GM21717 (cell line): ENCODE measurements at regions not wholly inside any gene's neighbourhood (a gene's known extent, or its start where the extent isn't known, plus 50 kb on each side); places are given as distances from the start of the nearest gene placed in this dataset.

ENCODE experiments used
- ATAC-seq: cut with Tn5 transposase; IDR thresholded peaks from one replicate; pipeline ENCODE4 v1.9.1; 2021; ENCODE audit warnings: mild to moderate bottlenecking, moderate library complexity; ENCODE audit not compliant: unreplicated experiment

- ATAC-seq = no peak
These were observed 64.9 kb upstream of the SLC38A2 start for GRCh38 chr12:46437469-46437868.

GRCh38 chr12:46436747-46437146 lies 64.2 kb upstream of the SLC38A2 start:
- no peak for ATAC-seq

DNA sequence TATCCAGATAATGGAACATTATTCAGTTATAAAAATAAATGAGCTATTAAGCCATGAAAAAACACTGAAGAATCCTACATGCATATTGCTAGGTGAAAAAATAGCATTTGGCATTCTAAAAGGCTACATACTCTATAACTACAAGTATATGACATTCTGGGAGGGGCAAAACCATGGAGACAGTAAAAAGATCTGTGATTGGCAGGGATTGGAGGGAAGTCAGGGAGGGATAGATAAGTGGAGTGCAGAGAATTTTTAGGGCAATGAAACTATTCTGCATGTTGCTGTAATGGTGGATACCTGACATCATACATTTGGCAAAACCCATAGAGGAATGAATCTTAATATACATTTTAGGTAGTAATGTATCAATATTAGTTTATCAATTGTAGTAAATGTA lies 63.1 kb upstream of the SLC38A2 start:
- ATAC-seq = no peak

DNA sequence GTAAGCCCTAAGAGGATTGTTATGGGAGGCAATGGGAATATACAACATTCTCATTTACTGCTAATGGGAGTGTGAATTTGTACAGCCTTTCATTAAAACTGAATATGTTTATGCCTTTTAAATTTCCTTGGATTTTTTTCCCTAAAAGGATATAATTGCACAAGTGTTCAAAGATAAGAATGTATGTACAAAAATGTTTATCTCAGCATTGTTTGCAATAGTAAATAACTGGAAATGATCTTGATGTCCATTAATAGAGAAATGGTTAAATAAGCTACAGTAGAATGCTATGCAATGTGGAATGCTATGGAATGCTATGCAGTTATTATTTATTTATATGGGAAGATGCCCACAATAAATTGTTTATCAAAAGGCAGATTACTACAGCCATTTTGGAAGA lies 62.5 kb upstream of the SLC38A2 start:
- ATAC-seq = no peak

- ATAC-seq = no peak
These were observed 61.3 kb upstream of the SLC38A2 start for GRCh38 chr12:46433829-46434228.

DNA sequence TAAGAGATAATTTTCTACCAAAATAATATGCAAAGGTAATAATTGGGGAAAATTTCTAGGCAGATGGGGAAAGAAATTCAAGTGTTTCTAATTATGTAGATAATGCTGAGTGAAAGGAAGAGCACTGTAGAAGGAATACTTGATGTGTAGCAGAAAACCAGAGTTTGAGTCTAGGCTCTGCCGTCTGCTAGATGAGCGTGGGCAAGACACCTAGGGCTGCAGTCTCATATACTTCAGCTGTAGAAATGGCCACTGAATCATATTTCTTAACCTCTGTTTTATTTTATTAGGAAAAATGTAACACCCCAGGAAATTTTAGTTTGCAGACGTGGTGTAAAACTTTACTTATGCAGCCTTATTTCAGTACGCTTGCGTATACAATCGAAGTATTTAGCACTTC lies 59.8 kb upstream of the SLC38A2 start:
- no peak for ATAC-seq

GRCh38 chr12:46430340-46430948 lies 57.9 kb upstream of the SLC38A2 start:
- ATAC-seq = no peak
